EL (cell line): ENCODE measurements at regions not wholly inside any gene's neighbourhood (a gene's known extent, or its start where the extent isn't known, plus 50 kb on each side); places are given as distances from the start of the nearest gene placed in this dataset.

ENCODE experiments used
- DNase-seq: peaks from one replicate; pipeline ENCODE4 v3.0.0-alpha.2; 2016

DNA sequence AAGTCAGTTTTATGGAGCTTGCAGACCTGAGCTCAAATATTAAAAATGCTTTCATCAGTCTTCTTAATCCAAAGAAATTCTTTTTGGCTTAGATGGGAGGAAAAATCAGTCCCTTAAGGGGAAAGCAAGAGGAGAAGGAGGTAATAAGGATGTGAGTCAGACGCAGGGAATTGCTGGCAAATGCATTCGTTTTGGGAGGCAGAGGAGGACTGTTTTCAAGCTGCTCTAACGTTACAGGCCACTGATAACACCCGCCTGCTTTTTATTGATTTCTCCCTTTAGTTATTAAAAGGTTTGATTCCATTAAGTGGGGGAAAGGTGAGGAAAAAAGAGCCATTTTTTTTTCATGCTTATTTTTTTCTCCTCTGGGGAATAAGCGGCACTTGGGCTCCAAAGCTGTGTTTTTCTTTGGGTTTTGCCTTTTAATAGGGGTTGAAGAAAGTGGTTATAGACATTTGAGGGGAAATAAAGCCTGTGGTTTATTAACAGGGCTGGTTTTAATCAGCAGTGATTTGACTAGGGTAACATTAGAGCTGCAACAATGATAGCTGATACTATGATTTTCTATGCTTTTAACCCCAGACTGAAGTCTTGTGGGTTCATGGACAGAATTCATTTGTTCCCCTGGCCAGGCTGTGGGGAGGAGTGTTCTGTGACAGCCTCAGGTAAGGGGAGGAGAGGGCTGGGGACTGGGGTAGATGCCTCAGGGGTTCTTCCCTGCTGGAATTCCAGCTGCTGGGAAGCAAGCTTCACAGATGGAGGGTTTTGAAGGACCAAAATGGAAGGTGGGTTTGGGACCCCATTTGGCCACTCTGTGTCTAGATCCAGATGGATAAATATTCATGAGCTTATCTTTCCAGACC, 225.2 kb downstream of the GAS1 start:
- peak; percentile 92 for DNase-seq

DNA sequence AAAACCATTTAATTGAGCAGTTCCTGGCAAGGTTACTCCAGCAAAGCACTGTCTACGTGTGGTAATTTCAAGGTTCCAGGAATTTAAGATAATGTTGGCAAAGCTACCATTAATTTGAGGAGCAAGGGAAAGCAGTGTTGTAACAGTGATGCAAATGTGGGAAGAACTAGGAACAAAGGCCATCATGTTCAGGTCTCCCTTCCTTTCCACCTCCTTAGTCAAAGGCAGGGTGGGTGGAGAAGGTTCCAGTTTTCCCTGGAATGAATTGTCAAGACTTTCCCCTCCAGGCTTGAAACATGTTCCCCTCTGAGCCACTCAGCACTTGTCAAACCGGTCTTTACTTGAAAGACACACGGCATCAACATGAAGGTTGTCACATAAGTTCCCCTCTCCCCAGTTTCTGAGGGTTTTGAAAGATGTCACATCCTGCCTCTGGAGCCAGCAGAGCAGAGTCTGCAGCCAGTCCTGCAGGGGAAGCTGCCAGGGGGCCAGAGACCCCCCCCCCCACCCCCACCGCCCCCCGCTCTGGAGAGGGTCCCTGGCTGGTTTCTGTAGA, 226.0 kb downstream of the GAS1 start:
- peak; percentile 27 for DNase-seq

DNA sequence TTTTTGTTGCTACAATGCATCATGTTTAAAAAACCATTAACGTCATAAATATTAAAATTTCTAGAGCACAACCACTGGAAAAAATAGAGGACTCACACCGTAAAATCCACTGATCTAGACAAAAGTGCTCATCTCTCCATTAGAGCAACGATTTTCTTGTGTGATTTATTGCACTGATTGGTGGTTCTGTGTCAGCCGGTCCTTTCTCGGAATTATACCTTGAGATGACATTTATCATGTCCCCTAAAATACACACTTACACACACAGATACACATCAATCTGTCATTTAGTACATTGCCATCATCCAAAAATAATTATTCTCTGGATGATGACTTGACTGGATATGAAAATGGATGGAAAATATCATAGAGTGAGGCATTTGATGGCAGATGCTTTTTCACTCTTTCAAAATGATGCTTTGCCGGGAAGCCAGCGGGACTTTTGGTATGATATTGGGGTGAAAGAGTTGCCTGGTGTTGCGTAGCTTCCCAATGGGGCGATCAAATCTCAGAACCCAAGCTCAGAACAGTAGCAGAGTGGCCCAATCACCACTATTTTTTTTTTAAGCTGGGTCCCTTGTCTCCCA, 226.6 kb downstream of the GAS1 start:
- no peak for DNase-seq

DNA sequence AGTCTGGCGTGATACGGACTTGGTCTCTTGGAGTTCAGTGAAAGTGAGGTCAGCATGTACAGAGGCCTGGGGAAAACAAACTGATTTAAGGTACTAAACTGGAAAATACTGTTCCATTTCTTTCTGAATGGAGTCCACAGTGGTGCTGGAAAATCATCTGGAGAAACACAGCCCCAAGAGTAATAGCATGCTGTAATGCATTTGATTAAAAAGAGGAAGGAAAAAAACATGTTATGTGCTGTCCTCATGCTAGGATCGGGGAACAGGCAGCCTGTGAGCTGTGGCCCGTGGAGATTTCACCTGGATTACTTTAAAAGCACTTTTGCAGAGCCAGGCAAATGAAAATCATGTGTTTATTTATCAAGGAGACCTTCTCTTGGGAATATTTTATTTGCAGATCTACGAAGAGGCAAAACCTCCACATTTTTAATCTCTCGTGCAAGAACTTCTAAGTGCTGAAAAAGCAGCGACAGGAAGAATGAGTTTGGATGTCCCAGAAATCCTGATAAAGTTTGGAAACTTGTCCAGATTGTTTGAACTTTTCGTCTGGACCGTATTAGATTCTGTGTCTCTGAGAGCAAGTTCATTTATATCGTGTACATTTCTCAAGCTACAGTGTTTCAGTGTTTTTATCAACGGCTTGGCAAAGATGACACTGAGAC, 228.8 kb downstream of the GAS1 start:
- no peak for DNase-seq

DNA sequence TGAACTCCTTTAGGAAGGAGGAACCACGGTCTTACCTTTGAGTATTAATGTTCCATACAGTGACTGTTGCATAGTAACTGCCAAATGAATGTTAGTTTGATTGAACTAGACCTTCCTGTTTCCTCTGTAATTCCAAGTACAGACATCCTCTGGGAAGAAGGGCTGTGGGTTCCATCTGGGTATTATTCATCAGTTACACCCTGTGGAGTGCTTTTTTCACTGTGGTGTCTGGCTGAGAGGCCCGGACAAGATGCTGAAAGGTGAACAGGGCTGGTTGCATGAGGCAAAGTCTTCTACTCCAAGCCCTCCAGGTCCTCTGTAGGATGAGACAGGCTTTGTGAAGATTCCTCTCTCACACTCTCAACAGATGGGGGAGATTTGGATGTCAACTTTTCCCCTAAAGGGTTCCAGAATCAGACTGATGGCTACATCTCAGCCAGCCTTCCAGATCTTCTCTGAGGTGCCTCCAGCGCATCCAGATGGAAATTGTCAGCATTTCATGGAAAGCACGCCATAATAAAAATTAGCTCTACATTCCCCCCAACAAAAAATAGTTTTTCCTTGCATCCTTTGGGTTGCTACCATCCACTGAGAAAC, 230.9 kb downstream of the GAS1 start:
- DNase-seq: no peak

DNA sequence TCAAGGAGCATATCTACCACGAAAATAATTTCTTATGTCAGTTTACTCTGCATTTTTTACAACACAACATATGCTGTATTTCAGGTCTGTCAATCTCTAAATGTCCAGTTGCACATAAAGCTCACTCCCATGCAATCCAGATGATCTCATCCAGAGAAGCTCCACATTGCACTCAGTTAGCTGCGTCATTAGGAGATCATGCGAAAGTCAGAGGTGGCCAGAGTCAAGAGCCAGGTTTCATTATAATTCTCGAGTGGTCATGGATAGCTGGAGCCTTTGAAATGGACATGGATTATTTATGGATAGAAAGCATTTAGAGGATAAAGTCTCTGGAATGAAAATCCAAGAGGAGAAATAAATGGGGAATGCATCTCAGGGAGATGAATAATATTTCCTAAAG, 232.3 kb downstream of the GAS1 start:
- DNase-seq: peak; percentile 55

DNA sequence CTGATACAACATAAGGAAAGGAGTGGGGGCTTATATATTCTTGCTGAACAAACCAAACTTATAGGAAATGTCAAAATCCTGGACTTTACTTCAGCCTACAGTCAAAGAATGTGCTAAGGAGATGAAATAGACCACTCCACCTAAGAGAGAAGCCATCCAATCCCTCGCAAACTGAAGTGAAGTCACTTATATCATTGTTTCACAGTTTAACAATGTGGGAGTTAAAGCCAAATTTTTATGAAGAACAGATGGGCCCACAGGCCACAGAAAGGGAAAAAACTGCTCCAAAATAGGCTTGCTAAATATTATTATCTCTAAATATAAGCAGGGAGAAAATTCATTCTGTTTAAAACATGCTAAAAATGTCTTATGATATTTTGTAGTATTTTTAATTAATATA, 233.3 kb downstream of the GAS1 start:
- peak; percentile 43 for DNase-seq

DNA sequence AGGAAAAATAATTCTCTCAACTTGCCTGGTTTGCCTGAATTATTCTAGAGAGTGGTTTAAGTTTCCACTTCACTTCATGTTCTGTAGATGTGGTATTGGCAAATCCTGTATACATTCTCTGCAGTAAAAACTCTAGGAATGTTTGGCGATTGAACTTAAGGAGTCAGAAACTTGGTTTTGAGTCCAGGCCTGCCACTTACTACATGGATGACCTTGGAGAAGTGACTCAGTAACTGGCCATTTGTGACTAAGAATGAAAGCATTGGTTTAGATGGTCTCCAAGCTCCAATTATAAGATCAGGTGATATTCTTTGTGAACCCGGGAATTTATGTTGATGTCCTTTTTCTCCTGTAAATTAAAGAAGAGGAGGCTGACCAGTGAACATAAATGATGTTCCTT, 233.8 kb downstream of the GAS1 start:
- peak; percentile 80 for DNase-seq

DNA sequence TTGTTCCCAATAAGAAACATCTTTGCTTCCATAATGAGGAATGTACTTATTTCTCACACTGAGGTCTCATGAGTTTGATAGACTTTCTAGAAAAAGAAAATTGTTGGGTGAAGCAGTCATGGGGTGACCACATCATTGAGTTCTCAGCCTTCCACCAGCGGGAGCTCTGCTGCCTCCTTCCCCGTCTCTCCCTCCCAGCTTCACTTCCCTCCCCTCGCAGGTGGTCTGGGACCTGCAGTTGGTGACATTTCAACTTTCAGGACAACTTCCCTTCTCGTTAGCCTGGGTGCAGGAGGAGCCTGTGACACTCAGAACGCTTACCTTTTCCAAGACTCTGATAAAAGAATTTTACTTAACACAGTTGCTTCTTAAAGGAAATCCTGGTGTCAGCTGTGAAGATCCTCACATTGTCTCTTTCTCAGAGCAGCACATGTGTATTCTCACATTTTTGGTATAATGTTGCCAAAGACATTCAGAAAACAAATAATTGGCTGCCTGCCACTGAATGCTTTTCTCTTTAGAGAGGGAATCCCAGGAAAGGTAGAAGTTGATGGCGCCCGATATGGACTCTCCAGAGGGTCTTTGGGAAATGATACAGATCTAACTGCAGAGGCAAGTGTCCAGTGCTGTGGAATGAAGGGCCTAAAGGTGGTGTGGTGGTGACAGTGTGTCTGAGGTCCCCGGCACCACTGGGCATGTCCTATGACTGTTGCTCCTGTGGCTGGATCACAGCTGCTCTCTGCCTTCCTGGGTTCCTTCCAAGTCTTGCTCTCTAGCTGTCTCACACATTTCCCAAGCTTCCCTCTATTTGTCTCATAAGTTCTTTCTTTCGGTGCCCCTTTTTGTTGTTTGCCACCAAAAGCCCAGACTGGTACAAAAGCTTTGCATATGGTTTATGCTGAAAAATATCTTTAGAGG, 238.1 kb downstream of the GAS1 start:
- DNase-seq: no peak

DNA sequence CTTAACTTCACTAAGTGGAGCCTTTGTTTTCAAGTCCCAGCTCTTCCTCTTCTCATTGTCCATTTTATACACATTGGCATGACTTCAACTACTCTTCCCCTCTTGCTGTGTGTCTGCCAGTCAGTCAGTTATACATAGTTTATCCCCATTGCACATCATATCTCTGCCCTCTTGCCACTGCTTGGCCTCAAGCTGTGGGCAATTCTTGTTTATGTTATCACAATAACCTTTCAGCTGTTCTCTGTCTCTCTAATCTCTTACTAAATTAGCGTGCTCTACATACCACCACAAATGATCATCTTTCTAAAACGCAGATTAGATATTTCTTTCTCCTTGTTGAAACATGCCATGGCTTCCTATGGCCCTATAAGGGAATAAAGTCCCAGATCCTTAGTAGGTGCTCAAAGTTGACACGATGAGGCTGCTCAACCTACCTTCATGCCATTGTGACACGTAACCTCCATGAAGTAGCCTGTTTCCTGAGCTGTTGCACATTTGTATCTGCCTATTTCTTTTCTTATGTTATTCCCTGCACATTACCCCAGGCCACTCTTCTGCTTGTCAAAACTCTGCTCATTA, 239.3 kb downstream of the GAS1 start:
- no peak for DNase-seq

DNA sequence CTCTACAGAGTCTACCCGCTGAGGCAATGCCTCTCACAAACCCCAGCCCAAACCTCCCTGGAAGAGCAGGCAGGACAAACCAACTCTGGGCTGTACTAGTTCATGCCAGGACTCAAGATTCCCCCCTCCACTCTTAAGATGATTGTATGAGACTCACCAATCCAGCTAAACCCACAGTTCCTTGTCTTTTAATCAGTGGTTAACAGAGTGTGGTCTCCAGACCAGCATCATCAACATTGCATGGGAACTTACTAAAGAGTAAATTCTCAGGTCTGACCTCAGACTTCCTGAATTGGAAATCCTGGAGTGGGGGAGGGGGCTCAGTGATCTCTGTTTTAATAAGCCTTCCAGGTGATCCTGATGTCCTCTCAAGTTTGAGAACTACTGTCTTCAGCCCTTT, 240.9 kb downstream of the GAS1 start:
- DNase-seq: no peak

DNA sequence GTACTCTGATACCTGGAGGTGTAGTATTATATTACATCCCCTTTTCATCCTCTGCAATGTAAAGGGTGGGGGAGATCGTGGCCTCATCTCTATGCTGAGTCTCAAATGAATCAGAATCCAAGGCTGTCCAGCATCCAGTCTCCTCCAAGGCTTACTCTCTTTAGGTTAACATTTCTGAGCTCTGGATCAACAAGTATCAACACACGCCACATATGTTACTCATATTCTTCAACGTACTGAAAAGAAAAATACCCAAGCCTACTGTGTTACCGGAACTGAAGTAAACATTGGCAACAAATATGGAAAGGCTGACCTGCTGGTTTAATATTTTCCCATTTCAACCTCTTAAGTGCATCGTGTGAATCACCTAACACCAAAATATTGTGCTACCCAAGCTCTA, 241.8 kb downstream of the GAS1 start:
- no peak for DNase-seq

DNA sequence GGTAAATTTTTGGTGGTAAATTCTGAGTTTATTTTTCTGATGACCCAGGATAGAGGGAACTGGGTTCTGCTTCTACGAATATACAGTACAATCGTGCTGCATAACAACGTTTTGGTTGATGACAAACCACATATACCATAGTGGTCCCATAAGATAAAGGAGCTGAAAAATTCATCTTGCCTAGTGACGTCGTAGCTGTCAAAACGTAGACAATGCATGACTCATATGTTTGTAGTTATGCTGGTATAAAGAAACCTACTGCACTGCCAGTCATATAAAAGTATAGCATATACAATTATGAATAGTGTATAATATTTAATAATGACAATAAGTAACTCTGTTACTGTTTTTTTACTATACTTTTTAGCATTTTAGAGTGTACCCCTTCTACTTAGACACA, 244.0 kb downstream of the GAS1 start:
- DNase-seq: no peak

DNA sequence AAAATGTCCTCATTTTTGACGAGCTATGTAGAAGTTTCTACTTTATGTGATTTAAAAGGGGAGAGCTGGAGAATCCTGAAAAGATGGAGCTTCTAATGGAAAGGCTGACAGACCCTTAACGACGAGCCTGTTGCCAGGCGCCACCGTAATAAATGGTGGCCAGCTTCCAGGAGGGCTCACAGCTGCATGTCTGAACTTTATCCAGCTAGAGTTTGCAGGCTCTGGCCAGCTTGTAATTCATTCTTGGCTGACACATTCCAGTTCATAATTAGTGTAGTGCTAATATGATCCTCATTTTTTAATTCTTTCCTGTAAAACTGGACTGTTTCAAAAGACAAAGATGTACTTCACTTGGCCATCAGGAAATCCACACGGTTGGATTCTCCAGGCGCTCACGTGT, 246.7 kb downstream of the GAS1 start:
- no peak for DNase-seq

DNA sequence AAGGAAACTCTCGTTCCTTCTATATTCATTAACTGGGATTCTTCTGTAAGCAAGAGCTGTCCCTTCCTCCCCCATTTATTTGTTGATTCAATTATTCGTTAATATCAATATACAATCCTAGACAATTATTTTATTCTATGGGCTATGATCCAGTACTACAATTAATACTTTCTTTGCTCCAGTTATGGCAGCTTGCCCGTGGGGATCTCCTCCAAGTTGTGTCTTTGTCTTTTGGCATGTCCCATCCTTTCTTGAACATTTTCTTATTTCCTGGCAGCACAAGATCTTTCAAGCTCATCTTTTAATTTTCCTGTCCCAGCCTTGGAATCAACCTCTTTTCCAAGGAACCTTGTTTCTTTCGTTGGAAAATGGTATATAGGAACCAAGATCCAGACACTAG, 249.3 kb downstream of the GAS1 start:
- DNase-seq: no peak

DNA sequence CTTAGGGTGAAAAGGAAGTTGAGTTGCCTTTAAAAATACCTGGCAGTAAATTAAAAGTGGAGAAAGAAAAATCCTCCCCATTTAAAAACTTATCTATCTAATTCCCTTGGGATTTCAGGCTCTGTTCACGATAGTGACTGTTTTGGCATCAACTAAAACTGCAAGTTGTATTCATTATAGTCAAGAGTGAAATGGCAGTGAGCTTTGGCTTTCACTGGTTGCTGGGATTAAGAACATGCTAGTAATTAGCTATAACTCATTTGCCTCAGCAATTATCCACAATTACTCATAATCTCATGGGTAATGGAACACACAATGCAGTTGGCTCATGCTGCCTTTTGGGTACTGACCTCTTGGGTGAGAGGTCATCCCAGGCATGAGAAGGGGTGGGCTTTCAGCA, 250.1 kb downstream of the GAS1 start:
- DNase-seq: no peak

DNA sequence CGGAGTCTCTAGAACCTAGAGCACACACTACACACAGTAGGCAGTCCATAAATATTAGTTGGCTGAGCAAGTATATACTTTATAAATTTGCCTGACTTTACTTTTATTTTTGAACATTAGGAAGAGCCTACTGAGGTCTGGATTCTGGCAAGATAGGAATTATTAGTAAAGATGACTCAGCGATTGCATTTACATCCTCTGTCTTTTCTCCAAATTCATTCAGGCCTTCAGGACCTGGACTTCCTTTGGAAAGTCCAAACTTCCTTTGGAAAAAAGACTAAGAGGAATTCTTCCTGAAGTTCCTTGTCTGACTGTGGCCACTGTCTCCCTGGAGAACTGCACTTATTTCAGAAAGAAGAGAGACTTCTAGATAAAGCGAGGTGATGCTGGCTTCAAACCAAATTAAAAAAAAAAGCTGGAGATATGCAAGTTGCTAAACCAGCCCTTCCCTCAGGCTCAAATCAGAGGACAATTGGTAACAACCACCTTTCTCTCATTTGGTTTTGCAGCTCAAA, 251.3 kb downstream of the GAS1 start:
- peak; percentile 24 for DNase-seq

DNA sequence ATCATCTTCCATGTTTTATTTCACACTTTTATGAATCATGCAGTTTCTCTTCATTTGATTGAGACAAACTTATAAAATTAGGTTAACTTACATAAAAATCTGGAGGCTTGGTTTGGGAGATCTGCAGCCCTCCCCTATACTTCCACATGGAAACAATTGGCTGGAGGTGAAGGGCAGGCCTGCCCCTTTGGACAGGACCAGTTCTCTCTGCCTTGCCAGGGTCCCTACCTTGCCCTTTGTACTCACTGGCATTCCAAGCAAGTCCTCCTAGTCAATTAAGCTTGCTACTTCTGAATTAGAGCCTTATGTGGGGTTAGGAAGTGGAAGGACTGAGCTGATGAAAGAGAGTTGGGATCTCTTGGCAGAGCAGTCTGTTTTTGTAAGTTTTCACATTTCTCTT, 257.3 kb downstream of the GAS1 start:
- DNase-seq: no peak

DNA sequence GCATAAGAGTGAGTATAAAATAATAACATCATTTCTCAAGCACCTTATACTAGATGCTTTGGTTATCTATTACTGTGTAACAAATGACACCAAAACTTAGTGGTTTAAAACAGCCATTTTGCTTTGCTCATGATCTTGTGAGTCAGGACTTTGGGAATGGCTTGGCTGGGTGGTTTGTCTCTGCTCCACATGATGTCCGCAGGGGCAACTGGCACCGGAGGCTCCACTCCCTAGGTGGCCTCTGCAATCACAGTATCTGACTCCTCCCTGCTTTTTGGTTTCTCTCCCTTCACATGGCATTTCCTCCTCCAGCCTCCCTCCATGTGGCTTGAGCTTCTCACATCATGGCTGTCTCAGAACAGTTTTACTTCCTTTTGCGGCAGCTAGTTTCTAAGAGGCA, 259.5 kb downstream of the GAS1 start:
- DNase-seq: no peak

DNA sequence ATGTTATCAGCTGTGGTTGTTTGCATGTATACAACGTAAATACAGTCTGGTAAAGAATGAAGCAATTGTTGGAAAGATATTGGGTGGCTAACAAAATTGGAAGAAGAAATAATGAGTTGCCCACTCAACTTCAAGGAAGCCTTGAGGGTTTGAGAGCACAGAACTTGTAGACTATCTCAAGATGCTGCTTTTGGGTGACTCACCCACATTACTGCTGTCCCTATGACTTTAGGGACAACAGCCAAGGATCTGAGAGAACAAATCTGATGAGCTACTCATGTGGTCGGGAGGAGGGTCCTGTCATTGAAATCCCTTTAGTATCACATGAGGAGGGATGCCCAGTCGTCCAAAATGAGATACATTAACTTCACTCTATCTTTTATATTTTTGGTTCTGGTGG, 261.8 kb downstream of the GAS1 start:
- no peak for DNase-seq

DNA sequence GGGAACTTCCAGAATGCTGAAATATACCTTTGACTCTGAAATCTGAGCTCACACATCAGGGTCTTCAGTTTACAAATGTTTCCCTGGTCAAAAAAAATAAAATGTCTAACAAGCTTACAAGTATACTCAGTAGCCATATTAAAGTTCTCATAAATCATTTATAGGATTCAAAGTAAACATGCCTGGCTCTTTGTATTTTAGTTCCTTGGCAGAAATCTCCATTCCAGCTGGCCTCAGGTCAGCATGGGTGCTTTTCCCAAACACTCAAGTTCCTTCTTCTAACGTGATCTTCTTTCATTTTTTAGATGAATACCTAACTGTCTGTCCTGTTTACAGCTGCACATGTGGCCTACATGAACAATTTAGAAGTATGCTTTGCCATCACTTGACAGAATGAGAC, 263.2 kb downstream of the GAS1 start:
- DNase-seq: no peak

DNA sequence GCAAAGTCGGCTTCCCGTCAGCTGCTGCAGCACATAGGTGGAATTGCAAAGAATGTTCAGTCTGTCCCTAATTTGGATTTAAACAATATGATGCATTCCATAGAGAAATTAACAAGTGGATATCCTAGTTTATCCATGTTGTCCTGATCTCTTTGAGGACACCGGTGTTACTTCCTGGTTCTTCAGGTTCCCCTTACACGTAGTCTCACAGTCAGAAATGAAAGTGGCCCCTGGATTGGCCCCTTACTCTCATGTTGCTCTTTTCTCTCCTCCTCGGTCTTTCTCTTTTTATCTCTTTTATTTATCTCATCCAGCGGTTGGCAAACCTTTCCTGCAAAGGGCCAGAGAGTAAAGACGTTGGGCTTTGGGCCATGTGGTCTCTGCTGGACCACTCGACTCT, 265.1 kb downstream of the GAS1 start:
- no peak for DNase-seq
